HG03139 (cell line): ENCODE measurements at regions not wholly inside any gene's neighbourhood (a gene's known extent, or its start where the extent isn't known, plus 50 kb on each side); places are given as distances from the start of the nearest gene placed in this dataset.

Experiments
- ATAC-seq: cut with Tn5 transposase; IDR thresholded peaks from one replicate; pipeline ENCODE4 v1.9.1; 2021; ENCODE audit not compliant: unreplicated experiment

- no peak for ATAC-seq
These were observed 68.1 kb upstream of the ADCY1 start for GRCh38 chr7:45506059-45506458.

- ATAC-seq = no peak
These were observed 64.9 kb upstream of the ADCY1 start for GRCh38 chr7:45509222-45509621.

- ATAC-seq = no peak
These were observed 62.2 kb upstream of the ADCY1 start for GRCh38 chr7:45511721-45512597.

- ATAC-seq = no peak
These were observed 59.2 kb upstream of the ADCY1 start for GRCh38 chr7:45514944-45515343.

GRCh38 chr7:45515346-45515745, 58.8 kb upstream of the ADCY1 start:
- no peak for ATAC-seq
